SK-N-SH (cell line): ENCODE measurements at regions not wholly inside any gene's neighbourhood (a gene's known extent, or its start where the extent isn't known, plus 50 kb on each side); places are given as distances from the start of the nearest gene placed in this dataset.

Experiments
- CHD2 ChIP-seq: fragments of 150-350 bp; IDR thresholded peaks from 2 replicates; pipeline ENCODE4 v1.6.1; 2018; ENCODE audit warnings: low read length; ENCODE audit not compliant: partially characterized antibody
- CTCF ChIP-seq: fragments of 200-600 bp; sonication (generic); IDR thresholded peaks from 2 replicates; pipeline ENCODE4 v1.6.1; 2017; ENCODE audit warnings: antibody characterized with exemption, mild to moderate bottlenecking, moderate library complexity
- EP300 ChIP-seq, 2 experiments: IDR thresholded peaks; 2 replicates each; pipeline versions ENCODE4 v1.4.0 to v1.6.1; 2012; ENCODE audit warnings: borderline replicate concordance in 1 of 2, low read depth in 1 of 2, low read length in 1 of 2
- FOSL2 ChIP-seq: IDR thresholded peaks from 2 replicates; pipeline ENCODE4 v1.4.0; 2012; ENCODE audit warnings: low read depth, mild to moderate bottlenecking, moderate library complexity, borderline replicate concordance
- FOXM1 ChIP-seq: IDR thresholded peaks from 2 replicates; pipeline ENCODE4 v1.4.0; 2012; ENCODE audit warnings: low read depth, mild to moderate bottlenecking
- MXI1 ChIP-seq: IDR thresholded peaks from 2 replicates; pipeline ENCODE4 v1.6.1; 2012; ENCODE audit warnings: mild to moderate bottlenecking, low read depth, low read length, improper control_type of control experiment
- POLR2AphosphoS5 ChIP-seq: IDR thresholded peaks from 2 replicates; pipeline ENCODE4 v1.6.1; 2012; ENCODE audit warnings: low read depth, low read length
- RXRA ChIP-seq: IDR thresholded peaks from 2 replicates; pipeline ENCODE4 v1.4.0; 2012; ENCODE audit warnings: low read depth, mild to moderate bottlenecking, borderline replicate concordance
- USF2 ChIP-seq: fragments of 150-350 bp; IDR thresholded peaks from 2 replicates; pipeline ENCODE4 v1.6.1; 2017; ENCODE audit warnings: antibody characterized with exemption, low read length, low read depth, borderline replicate concordance
- TF ChIP-seq, protein P1 (sequence below): IDR thresholded peaks from 2 replicates; pipeline ENCODE4 v1.6.1; 2012; ENCODE audit warnings: mild to moderate bottlenecking, low read depth, low read length, moderate library complexity
- TF ChIP-seq, protein P2 (sequence below): IDR thresholded peaks from 2 replicates; pipeline ENCODE4 v1.4.0; 2012; ENCODE audit warnings: low read depth, borderline replicate concordance

GRCh38 chr2:186959486-186959885 lies 110.5 kb upstream of the ZSWIM2 start:
- TF ChIP-seq USF2 (no peak), CTCF (no peak), MXI1 (no peak), POLR2AphosphoS5 (no peak), RXRA (no peak), FOSL2 (no peak), EP300 (IDR thresholded peaks at IDR 0.05; ENCODE audit: borderline replicate concordance in 1 of 2, low read depth in 1 of 2, low read length in 1 of 2) (no peak), FOXM1 (no peak), CHD2 (no peak)
- TF ChIP-seq, protein P1, sequence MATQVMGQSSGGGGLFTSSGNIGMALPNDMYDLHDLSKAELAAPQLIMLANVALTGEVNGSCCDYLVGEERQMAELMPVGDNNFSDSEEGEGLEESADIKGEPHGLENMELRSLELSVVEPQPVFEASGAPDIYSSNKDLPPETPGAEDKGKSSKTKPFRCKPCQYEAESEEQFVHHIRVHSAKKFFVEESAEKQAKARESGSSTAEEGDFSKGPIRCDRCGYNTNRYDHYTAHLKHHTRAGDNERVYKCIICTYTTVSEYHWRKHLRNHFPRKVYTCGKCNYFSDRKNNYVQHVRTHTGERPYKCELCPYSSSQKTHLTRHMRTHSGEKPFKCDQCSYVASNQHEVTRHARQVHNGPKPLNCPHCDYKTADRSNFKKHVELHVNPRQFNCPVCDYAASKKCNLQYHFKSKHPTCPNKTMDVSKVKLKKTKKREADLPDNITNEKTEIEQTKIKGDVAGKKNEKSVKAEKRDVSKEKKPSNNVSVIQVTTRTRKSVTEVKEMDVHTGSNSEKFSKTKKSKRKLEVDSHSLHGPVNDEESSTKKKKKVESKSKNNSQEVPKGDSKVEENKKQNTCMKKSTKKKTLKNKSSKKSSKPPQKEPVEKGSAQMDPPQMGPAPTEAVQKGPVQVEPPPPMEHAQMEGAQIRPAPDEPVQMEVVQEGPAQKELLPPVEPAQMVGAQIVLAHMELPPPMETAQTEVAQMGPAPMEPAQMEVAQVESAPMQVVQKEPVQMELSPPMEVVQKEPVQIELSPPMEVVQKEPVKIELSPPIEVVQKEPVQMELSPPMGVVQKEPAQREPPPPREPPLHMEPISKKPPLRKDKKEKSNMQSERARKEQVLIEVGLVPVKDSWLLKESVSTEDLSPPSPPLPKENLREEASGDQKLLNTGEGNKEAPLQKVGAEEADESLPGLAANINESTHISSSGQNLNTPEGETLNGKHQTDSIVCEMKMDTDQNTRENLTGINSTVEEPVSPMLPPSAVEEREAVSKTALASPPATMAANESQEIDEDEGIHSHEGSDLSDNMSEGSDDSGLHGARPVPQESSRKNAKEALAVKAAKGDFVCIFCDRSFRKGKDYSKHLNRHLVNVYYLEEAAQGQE: no peak
- TF ChIP-seq, protein P2, sequence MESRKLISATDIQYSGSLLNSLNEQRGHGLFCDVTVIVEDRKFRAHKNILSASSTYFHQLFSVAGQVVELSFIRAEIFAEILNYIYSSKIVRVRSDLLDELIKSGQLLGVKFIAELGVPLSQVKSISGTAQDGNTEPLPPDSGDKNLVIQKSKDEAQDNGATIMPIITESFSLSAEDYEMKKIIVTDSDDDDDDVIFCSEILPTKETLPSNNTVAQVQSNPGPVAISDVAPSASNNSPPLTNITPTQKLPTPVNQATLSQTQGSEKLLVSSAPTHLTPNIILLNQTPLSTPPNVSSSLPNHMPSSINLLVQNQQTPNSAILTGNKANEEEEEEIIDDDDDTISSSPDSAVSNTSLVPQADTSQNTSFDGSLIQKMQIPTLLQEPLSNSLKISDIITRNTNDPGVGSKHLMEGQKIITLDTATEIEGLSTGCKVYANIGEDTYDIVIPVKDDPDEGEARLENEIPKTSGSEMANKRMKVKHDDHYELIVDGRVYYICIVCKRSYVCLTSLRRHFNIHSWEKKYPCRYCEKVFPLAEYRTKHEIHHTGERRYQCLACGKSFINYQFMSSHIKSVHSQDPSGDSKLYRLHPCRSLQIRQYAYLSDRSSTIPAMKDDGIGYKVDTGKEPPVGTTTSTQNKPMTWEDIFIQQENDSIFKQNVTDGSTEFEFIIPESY: no peak
